ENCODE measurements at regions not wholly inside any gene's neighbourhood (a gene's known extent, or its start where the extent isn't known, plus 50 kb on each side); places are given as distances from the start of the nearest gene placed in this dataset.
A peak's percentile ranks its signal among the peaks of the same experiment; 100 is the strongest.

DNA sequence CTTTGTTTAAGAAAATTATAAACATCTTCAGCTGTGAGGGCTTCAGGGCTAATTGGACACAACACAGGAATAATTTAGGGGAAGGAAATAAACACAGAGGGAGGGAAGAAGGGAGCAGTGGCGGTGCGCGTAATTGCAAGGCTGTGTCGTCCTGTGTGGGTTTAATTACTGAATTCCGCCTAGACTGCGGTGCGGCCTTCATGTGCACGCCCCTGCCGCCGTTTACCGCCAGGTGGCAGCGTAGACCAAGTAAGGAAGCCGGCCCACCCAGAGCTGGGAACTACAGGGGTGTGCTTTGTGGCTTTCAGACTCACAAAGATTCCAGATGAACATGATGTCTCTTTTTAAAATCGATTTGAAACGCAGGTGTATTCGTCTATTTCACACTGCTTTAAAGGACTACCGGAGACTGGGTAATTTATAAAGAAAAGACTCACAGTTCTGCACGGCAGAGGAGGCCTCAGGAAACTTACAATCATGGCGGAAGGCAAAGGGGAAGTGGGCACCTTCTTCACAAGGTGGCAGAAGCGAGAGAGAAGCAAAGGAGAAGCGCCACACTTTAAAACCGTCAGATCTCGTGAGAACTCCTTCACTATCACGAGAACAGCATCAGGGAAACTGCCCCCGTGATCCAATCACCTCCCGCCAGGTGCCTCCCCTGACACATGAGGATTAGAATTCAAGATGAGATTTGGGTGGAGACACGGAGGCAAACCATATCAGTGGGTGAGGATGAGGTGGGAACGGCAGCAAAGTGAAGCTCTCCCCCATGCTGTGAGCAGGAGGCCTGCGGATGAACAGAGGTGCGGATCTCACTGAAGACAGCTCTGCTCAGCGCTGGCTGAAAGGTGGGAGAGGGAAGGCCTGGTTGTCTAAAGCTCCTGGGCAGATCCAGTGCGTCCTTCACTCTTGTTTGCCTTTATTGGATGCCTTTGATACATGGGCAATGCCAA is 222.0 kb upstream of the PDE10A start:
- TF ChIP-seq, protein P1, sequence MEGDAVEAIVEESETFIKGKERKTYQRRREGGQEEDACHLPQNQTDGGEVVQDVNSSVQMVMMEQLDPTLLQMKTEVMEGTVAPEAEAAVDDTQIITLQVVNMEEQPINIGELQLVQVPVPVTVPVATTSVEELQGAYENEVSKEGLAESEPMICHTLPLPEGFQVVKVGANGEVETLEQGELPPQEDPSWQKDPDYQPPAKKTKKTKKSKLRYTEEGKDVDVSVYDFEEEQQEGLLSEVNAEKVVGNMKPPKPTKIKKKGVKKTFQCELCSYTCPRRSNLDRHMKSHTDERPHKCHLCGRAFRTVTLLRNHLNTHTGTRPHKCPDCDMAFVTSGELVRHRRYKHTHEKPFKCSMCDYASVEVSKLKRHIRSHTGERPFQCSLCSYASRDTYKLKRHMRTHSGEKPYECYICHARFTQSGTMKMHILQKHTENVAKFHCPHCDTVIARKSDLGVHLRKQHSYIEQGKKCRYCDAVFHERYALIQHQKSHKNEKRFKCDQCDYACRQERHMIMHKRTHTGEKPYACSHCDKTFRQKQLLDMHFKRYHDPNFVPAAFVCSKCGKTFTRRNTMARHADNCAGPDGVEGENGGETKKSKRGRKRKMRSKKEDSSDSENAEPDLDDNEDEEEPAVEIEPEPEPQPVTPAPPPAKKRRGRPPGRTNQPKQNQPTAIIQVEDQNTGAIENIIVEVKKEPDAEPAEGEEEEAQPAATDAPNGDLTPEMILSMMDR (IDR thresholded peaks at IDR 0.05; ENCODE audit: low read depth, low read length): peak; percentile 74
- no peak for TF ChIP-seq EZH2phosphoT487 (IDR thresholded peaks at IDR 0.05; ENCODE audit: low read depth)

All from OCI-LY3 (cell line).